ENCODE measurements at regions not wholly inside any gene's neighbourhood (a gene's known extent, or its start where the extent isn't known, plus 50 kb on each side); places are given as distances from the start of the nearest gene placed in this dataset.

- no peaks in the 10 kb centered on the region for H3K36me3 ChIP-seq
- intact Hi-C loops (cut with DNase I; ENCODE audit: low total_unique reads) = no loop called here
- no peaks in the 10 kb centered on the region for H3K27me3 ChIP-seq
- no peaks in the 10 kb centered on the region for H3K4me1 ChIP-seq
- no peak overlapping the region for H3K27ac ChIP-seq
- in situ Hi-C loops (cut with MboI; ENCODE audit: low sequenced_read_pairs in 4 of 4) = no loop called here
- no peak for TF ChIP-seq POLR2A (IDR thresholded peaks at IDR 0.05)
- no peak for TF ChIP-seq CTCF (IDR thresholded peaks at IDR 0.05 in 4 of 5, conservative IDR thresholded peaks at IDR 0.05 in 1 of 5)
- H3K4me3 ChIP-seq = no peak overlapping the region
- ATAC-seq (no peak), DNase-seq (no peak)
- no peaks in the 10 kb centered on the region for H3K9me3 ChIP-seq
These were observed 209.5 kb upstream of the LNX1 start for GRCh38 chr4:53800741-53801140.

- no peaks in the 10 kb centered on the region for H3K27me3 ChIP-seq
- no peaks in the 10 kb centered on the region for H3K36me3 ChIP-seq
- H3K27ac ChIP-seq = no peak overlapping the region
- no peaks in the 10 kb centered on the region for H3K4me1 ChIP-seq
- no peaks in the 10 kb centered on the region for H3K9me3 ChIP-seq
- H3K4me3 ChIP-seq = no peak overlapping the region
- in situ Hi-C loops (cut with MboI; ENCODE audit: low sequenced_read_pairs in 4 of 4) = no loop called here
- TF ChIP-seq CTCF (IDR thresholded peaks at IDR 0.05 in 4 of 5, conservative IDR thresholded peaks at IDR 0.05 in 1 of 5) (no peak), POLR2A (IDR thresholded peaks at IDR 0.05) (no peak)
- ATAC-seq (no peak), DNase-seq (no peak)
- intact Hi-C loops (cut with DNase I; ENCODE audit: low total_unique reads) = no loop called here
These were observed 201.8 kb upstream of the LNX1 start for GRCh38 chr4:53793096-53793495.

- Histone ChIP-seq H3K36me3 (no peaks in the 10 kb centered on the region), H3K4me3 (no peak overlapping the region), H3K27ac (no peak overlapping the region), H3K4me1 (no peaks in the 10 kb centered on the region), H3K27me3 (no peaks in the 10 kb centered on the region), H3K9me3 (no peaks in the 10 kb centered on the region)
- TF ChIP-seq CTCF (IDR thresholded peaks at IDR 0.05 in 4 of 5, conservative IDR thresholded peaks at IDR 0.05 in 1 of 5) (no peak), POLR2A (IDR thresholded peaks at IDR 0.05) (no peak)
- DNase-seq = no peak
- in situ Hi-C loops (cut with MboI; ENCODE audit: low sequenced_read_pairs in 4 of 4) (no loop called here), intact Hi-C loops (cut with DNase I; ENCODE audit: low total_unique reads) (no loop called here)
- no peak for ATAC-seq
These were observed 199.0 kb upstream of the LNX1 start for GRCh38 chr4:53790286-53790685.

- Histone ChIP-seq H3K27ac (no peak overlapping the region), H3K9me3 (no peaks in the 10 kb centered on the region), H3K4me3 (no peak overlapping the region), H3K27me3 (no peaks in the 10 kb centered on the region), H3K4me1 (no peaks in the 10 kb centered on the region), H3K36me3 (no peaks in the 10 kb centered on the region)
- in situ Hi-C loops (cut with MboI; ENCODE audit: low sequenced_read_pairs in 4 of 4) (no loop called here), intact Hi-C loops (cut with DNase I; ENCODE audit: low total_unique reads) (no loop called here)
- TF ChIP-seq CTCF (IDR thresholded peaks at IDR 0.05 in 4 of 5, conservative IDR thresholded peaks at IDR 0.05 in 1 of 5) = no peak
- TF ChIP-seq POLR2A (IDR thresholded peaks at IDR 0.05) = no peak
- ATAC-seq (no peak), DNase-seq (no peak)
These were observed 197.3 kb upstream of the LNX1 start for GRCh38 chr4:53788621-53789020.

GRCh38 chr4:53788011-53788410 is 196.7 kb upstream of the LNX1 start:
- ATAC-seq (no peak), DNase-seq (no peak)
- Histone ChIP-seq H3K27me3 (no peaks in the 10 kb centered on the region), H3K27ac (no peak overlapping the region), H3K4me1 (no peaks in the 10 kb centered on the region), H3K9me3 (no peaks in the 10 kb centered on the region), H3K4me3 (no peak overlapping the region), H3K36me3 (no peaks in the 10 kb centered on the region)
- intact Hi-C loops (cut with DNase I; ENCODE audit: low total_unique reads) (no loop called here), in situ Hi-C loops (cut with MboI; ENCODE audit: low sequenced_read_pairs in 4 of 4) (no loop called here)
- no peak for TF ChIP-seq POLR2A (IDR thresholded peaks at IDR 0.05)
- no peak for TF ChIP-seq CTCF (IDR thresholded peaks at IDR 0.05 in 4 of 5, conservative IDR thresholded peaks at IDR 0.05 in 1 of 5)

Data from gastrocnemius medialis (tissue), 4 donors.